ENCODE measurements at regions not wholly inside any gene's neighbourhood (a gene's known extent, or its start where the extent isn't known, plus 50 kb on each side); places are given as distances from the start of the nearest gene placed in this dataset.

DNA sequence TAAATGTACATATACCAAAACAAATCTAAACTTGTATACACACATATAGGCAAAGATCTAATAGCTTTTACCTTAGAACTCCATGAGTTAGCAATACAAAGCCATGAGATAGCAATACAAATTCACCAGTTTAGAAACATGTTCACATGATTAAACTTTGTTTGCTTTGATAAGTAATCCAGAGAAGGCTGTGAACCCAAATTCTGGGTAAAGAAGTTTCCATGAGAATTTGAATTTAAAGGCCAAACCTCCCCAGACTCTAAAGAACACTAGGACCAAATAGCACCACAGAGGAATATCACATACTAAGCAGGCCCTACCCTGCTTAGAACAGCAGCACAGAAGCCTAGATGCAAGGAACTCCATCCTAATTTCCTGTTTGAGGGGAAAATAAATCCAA, 83.7 kb upstream of the TP63 start:
- intact Hi-C loops (cut with DNase I) = no loop called here

DNA sequence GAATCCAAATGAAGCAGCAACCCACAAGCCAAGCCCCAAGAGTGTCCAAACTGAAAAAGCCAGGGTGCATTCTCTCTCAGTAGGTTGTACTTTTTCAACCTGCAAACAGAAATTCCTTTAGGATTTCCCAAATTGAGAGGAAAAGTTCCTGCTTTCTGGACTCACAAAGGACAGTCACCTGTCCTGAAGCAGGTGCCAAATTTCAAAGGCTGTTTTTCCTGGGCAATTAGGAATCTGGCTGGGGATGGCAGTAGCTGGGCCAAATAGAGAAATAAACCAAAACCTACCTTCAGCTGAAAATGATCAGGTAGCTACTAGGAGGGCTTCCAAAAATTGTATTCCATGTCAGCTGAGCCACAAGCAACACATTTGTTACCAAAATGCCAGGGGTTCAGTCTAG, 83.1 kb upstream of the TP63 start:
- TF ChIP-seq POLR2A (IDR thresholded peaks at IDR 0.05) (no peak), POLR2AphosphoS5 (IDR thresholded peaks at IDR 0.05) (no peak)
- TF ChIP-seq, protein P1, sequence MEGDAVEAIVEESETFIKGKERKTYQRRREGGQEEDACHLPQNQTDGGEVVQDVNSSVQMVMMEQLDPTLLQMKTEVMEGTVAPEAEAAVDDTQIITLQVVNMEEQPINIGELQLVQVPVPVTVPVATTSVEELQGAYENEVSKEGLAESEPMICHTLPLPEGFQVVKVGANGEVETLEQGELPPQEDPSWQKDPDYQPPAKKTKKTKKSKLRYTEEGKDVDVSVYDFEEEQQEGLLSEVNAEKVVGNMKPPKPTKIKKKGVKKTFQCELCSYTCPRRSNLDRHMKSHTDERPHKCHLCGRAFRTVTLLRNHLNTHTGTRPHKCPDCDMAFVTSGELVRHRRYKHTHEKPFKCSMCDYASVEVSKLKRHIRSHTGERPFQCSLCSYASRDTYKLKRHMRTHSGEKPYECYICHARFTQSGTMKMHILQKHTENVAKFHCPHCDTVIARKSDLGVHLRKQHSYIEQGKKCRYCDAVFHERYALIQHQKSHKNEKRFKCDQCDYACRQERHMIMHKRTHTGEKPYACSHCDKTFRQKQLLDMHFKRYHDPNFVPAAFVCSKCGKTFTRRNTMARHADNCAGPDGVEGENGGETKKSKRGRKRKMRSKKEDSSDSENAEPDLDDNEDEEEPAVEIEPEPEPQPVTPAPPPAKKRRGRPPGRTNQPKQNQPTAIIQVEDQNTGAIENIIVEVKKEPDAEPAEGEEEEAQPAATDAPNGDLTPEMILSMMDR (IDR thresholded peaks at IDR 0.05) = no peak
- Histone ChIP-seq H3K4me1 (replicated peaks) (no peaks in the 10 kb centered on the region), H3K9me3 (no peaks in the 10 kb centered on the region), H3K27me3 (replicated peaks; ENCODE audit: insufficient read depth) (no peaks in the 10 kb centered on the region), H3K27ac (no peak overlapping the region), H3K36me3 (no peaks in the 10 kb centered on the region), H3K4me3 (no peak overlapping the region)
- DNase-seq (ENCODE audit: low spot score) = no peak
- intact Hi-C loops (cut with DNase I) = no loop called here

More for the DNA sequence above, 83.7 kb upstream of the TP63 start:
- Histone ChIP-seq H3K4me3 (no peak overlapping the region), H3K4me1 (replicated peaks) (no peaks in the 10 kb centered on the region), H3K27me3 (replicated peaks; ENCODE audit: insufficient read depth) (no peaks in the 10 kb centered on the region), H3K36me3 (no peaks in the 10 kb centered on the region), H3K9me3 (no peaks in the 10 kb centered on the region), H3K27ac (no peak overlapping the region)
- no peak for DNase-seq (ENCODE audit: low spot score)
- TF ChIP-seq, protein P1 (IDR thresholded peaks at IDR 0.05) = no peak
- TF ChIP-seq POLR2AphosphoS5 (IDR thresholded peaks at IDR 0.05) = no peak
- TF ChIP-seq POLR2A (IDR thresholded peaks at IDR 0.05) = no peak

DNA sequence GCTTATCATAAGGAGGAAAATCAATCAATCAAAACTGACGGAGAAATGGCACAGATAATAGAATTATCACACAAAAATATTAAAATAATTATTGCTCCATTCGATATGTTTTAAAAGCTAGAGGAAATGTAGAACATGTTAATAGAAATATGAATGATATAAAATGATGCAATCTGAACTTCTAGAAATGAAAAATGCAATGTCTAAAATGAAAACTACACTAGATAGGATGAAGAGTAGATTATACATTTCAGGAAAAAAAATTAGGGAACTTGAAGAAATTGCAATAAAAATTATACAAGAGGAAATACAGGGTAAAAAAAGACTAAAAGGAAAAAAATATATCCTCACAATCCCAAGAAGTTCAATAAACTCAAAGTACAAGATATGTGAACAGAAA, 80.2 kb upstream of the TP63 start:
- no peak for DNase-seq (ENCODE audit: low spot score)
- no peaks in the 10 kb centered on the region for H3K36me3 ChIP-seq
- intact Hi-C loops (cut with DNase I) = no loop called here
- H3K9me3 ChIP-seq = no peaks in the 10 kb centered on the region
- no peaks in the 10 kb centered on the region for H3K4me1 ChIP-seq (replicated peaks)
- TF ChIP-seq POLR2A (IDR thresholded peaks at IDR 0.05) (no peak), POLR2AphosphoS5 (IDR thresholded peaks at IDR 0.05) (no peak)
- no peaks in the 10 kb centered on the region for H3K27me3 ChIP-seq (replicated peaks; ENCODE audit: insufficient read depth)
- H3K4me3 ChIP-seq = no peak overlapping the region
- WGBS = 69% methylated on average over 2 of the region's 2 CpGs
- no peak overlapping the region for H3K27ac ChIP-seq

DNA sequence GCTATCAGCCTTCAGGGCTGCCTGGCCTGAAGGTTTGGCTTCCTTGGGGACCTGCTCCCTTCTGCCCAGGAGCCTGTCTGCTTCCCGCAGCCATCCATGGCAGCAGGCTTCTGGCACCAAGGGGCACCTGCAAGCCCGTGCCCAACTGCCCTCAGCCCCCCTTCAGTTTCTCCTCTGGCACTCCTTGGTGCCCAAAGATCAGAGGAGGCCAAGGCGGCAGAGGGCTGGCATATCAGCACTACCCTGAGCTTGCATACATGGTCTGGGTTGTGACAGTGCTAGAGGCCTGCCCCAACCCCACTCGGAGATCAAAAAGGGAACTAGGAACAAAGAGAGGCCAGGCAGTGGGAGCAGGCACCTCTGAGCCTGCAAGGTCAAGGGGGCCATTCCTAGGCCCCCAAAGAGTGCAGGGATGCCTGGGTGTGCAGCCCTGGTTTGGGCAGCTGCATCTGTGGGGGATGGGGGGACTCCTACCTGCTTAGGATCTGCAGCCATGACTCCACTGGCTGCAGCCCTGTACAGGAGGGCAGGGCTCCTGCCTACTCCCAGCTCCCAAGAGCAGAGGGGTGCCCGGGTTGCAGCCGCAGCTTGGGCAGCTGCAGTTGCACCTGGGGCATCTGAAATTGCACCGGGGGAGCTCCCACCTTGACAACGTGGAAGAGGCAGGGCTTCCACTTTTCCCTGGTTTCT, 76.2 kb upstream of the TP63 start:
- Histone ChIP-seq H3K27ac (no peak overlapping the region), H3K4me3 (no peak overlapping the region), H3K4me1 (replicated peaks) (no peaks in the 10 kb centered on the region), H3K36me3 (no peaks in the 10 kb centered on the region), H3K27me3 (replicated peaks; ENCODE audit: insufficient read depth) (no peaks in the 10 kb centered on the region), H3K9me3 (no peaks in the 10 kb centered on the region)
- no peak for TF ChIP-seq POLR2A (IDR thresholded peaks at IDR 0.05)
- no peak for DNase-seq (ENCODE audit: low spot score)
- 76% methylated on average over 8 of the region's 8 CpGs for WGBS
- intact Hi-C loops (cut with DNase I) = no loop called here

DNA sequence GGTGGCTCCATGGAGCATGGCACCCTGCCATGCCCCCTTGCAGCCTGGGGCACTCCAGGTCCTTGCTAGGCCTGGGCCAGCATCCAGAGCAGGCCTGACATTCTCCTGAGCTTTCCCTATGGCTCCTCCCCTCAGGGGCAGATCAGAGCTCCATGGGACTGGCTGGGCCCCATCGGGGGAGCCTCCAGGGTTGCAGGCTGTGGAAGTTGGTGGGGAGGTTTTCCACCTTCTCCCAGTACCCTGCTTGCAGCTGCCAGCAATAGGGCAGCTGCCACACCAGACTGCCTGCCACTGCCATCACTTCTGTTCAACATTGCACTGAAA, 75.7 kb upstream of the TP63 start:
- TF ChIP-seq, protein P1 (IDR thresholded peaks at IDR 0.05) = no peak
- TF ChIP-seq POLR2A (IDR thresholded peaks at IDR 0.05) (no peak), POLR2AphosphoS5 (IDR thresholded peaks at IDR 0.05) (no peak)
- Histone ChIP-seq H3K27me3 (replicated peaks; ENCODE audit: insufficient read depth) (no peaks in the 10 kb centered on the region), H3K36me3 (no peaks in the 10 kb centered on the region), H3K4me3 (no peak overlapping the region), H3K9me3 (no peaks in the 10 kb centered on the region), H3K27ac (no peak overlapping the region), H3K4me1 (replicated peaks) (no peaks in the 10 kb centered on the region)
- intact Hi-C loops (cut with DNase I) = no loop called here
- DNase-seq (ENCODE audit: low spot score) = no peak
- 75% methylated on average over 1 of the region's 1 CpG for WGBS

DNA sequence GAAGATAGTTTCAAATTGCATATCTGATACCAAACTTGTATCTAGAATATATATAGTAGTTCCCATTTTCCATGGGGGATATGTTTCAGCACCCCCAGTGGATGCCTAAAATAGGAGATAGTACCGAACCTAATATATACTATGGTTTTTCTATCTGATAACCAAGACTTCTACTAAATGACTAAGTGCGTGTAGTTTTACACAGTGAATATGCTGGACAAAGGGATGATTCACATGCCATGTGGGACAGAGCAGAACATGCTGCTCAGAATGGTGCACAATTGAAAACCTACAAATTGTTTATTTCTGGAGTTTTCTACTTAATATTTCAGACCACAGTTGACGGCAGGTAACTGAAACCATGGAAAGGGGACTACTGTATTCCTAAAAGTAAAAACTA, 73.4 kb upstream of the TP63 start:
- H3K36me3 ChIP-seq = no peaks in the 10 kb centered on the region
- H3K9me3 ChIP-seq = no peaks in the 10 kb centered on the region
- intact Hi-C loops (cut with DNase I) = no loop called here
- H3K27me3 ChIP-seq (replicated peaks; ENCODE audit: insufficient read depth) = no peaks in the 10 kb centered on the region
- no peak overlapping the region for H3K4me3 ChIP-seq
- H3K4me1 ChIP-seq (replicated peaks) = no peaks in the 10 kb centered on the region
- 95% methylated on average over 3 of the region's 3 CpGs for WGBS
- TF ChIP-seq, protein P1 (IDR thresholded peaks at IDR 0.05) = no peak
- TF ChIP-seq POLR2AphosphoS5 (IDR thresholded peaks at IDR 0.05) (no peak), POLR2A (IDR thresholded peaks at IDR 0.05) (no peak)
- DNase-seq (ENCODE audit: low spot score) = no peak
- no peak overlapping the region for H3K27ac ChIP-seq

All from prostate gland (tissue), 2 donors.